Activated effector memory CD4-positive, alpha-beta T cell treated with Interleukin-2 at 50 U/mL for 16 hours (primary cell): ENCODE measurements at regions not wholly inside any gene's neighbourhood (a gene's known extent, or its start where the extent isn't known, plus 50 kb on each side); places are given as distances from the start of the nearest gene placed in this dataset.
"Not testable (repeated sequence)": the region's sequence is repeated elsewhere in the genome, so short reads cannot be mapped to it uniquely, and the experiment has no call there.

Experiments
- DNase-seq: peaks from one replicate; pipeline ENCODE4 v3.0.0-alpha.2; 2020

- DNase-seq, result not testable (repeated sequence)
These were observed 1093.1 kb upstream of the DEFB115 start for GRCh38 chr20:30164389-30164788.

- DNase-seq, result no peak
These were observed 1089.9 kb upstream of the DEFB115 start for GRCh38 chr20:30167540-30167939.

GRCh38 chr20:30168025-30168799 is 1089.3 kb upstream of the DEFB115 start:
- no peak for DNase-seq

GRCh38 chr20:30168800-30169138 is 1088.7 kb upstream of the DEFB115 start:
- no peak for DNase-seq

GRCh38 chr20:30175681-30176080 is 1081.8 kb upstream of the DEFB115 start:
- DNase-seq, result no peak

GRCh38 chr20:30183124-30183523 is 1074.3 kb upstream of the DEFB115 start:
- DNase-seq, result not testable (repeated sequence)

GRCh38 chr20:30191785-30192184 is 1065.7 kb upstream of the DEFB115 start:
- not testable (repeated sequence) for DNase-seq

GRCh38 chr20:30234477-30234876 is 1023.0 kb upstream of the DEFB115 start:
- DNase-seq, result not testable (repeated sequence)

GRCh38 chr20:30275073-30275472 is 982.4 kb upstream of the DEFB115 start:
- not testable (repeated sequence) for DNase-seq

- DNase-seq, result no peak
These were observed 975.8 kb upstream of the DEFB115 start for GRCh38 chr20:30281584-30282197.

GRCh38 chr20:30283476-30284280 is 973.8 kb upstream of the DEFB115 start:
- DNase-seq, result peak; percentile 69

- no peak for DNase-seq
These were observed 973.1 kb upstream of the DEFB115 start for GRCh38 chr20:30284281-30284905.

GRCh38 chr20:30285677-30286076 is 971.8 kb upstream of the DEFB115 start:
- no peak for DNase-seq

- no peak for DNase-seq
These were observed 971.3 kb upstream of the DEFB115 start for GRCh38 chr20:30286157-30286556.

GRCh38 chr20:30287459-30287858 is 970.0 kb upstream of the DEFB115 start:
- not testable (repeated sequence) for DNase-seq

- no peak for DNase-seq
These were observed 969.1 kb upstream of the DEFB115 start for GRCh38 chr20:30288346-30288745.

- peak; percentile 7 for DNase-seq
These were observed 968.4 kb upstream of the DEFB115 start for GRCh38 chr20:30289049-30289448.

GRCh38 chr20:30289711-30290141 is 967.7 kb upstream of the DEFB115 start:
- peak; percentile 18 for DNase-seq

- peak; percentile 34 for DNase-seq
These were observed 967.0 kb upstream of the DEFB115 start for GRCh38 chr20:30290361-30291063.

- not testable (repeated sequence) for DNase-seq
These were observed 966.4 kb upstream of the DEFB115 start for GRCh38 chr20:30291064-30291379.

- DNase-seq, result not testable (repeated sequence)
These were observed 965.8 kb upstream of the DEFB115 start for GRCh38 chr20:30291686-30292085.

GRCh38 chr20:30295396-30295795 is 962.1 kb upstream of the DEFB115 start:
- not testable (repeated sequence) for DNase-seq

- not testable (repeated sequence) for DNase-seq
These were observed 961.5 kb upstream of the DEFB115 start for GRCh38 chr20:30295967-30296366.
